Cerebellar cortex (tissue), 1 donor: ENCODE measurements at regions not wholly inside any gene's neighbourhood (a gene's known extent, or its start where the extent isn't known, plus 50 kb on each side); places are given as distances from the start of the nearest gene placed in this dataset.
A peak's percentile ranks its signal among the peaks of the same experiment; 100 is the strongest.
"Not testable (repeated sequence)": the region's sequence is repeated elsewhere in the genome, so short reads cannot be mapped to it uniquely, and the experiment has no call there.

Source experiments
- DNase-seq: peaks from one replicate; pipeline ENCODE4 v3.0.0-alpha.2; 2015; ENCODE audit warnings: low spot score

GRCh38 chr9:97179616-97180015, 127.8 kb upstream of the CCDC180 start:
- no peak for DNase-seq

- peak; percentile 3 for DNase-seq
Measured at GRCh38 chr9:97176206-97176605, 131.3 kb upstream of the CCDC180 start.

- DNase-seq = not testable (repeated sequence)
Measured at GRCh38 chr9:97168174-97168573, 129.2 kb upstream of the CTSV start.

GRCh38 chr9:97166496-97167138, 127.7 kb upstream of the CTSV start:
- not testable (repeated sequence) for DNase-seq

DNA sequence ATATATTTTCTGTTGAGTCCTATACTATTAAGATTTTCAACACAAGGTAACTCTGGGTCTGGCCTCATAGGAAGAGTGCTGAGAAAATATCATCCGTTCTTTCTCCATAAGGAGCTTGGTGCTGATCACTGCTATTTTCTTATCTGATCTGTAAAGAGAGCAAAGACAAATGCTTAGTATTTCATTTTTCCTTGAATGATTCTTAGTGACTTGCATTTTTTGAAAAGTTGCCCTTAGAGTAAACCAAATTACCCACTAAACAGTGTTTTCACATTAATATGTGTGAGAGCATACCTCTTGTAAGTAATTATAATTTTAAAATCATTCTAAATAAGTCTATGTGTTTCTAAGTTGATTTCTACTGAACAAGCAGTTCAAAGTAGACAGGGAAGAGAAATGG, 121.3 kb upstream of the CTSV start:
- DNase-seq = no peak

DNA sequence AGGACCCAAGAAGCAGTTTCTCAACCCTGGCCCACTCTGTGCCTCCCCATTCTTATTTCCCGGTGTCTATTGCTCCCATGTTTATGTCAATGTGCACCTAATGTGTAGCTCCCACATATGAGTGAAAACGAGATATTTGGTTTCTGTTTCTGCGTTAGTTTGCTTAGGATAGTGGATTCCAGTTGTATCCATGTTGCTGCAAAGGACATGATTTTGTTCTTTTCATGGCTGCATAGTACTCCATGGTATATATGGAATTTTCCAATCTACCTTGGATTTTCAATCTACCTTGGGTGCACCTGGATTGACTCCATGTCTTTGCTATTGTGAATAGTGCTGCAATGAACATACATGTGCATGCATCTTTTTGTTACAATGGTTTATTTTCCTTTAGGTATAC, 119.8 kb upstream of the CTSV start:
- DNase-seq = not testable (repeated sequence)

DNA sequence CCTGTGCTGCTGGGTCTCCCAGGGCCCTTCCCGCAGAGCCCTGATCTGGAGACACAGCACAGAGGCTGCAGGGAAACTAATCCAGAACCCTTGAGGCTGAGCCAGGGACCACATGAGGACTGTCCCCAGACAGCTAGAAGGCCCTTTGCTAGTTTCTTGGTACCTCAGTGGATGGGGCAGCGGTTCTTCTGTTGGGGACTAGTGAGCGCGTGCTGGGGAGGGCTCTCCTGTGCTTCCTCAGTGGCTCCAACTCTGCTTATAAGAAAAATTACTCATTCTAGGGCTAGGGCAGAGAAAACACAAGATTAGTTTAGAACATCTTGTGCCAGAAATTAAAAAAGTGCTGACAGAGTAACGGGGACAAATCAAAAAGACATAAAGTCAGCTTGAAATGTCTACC, 116.5 kb upstream of the CTSV start:
- not testable (repeated sequence) for DNase-seq

GRCh38 chr9:97153967-97154366, 115.0 kb upstream of the CTSV start:
- no peak for DNase-seq

DNA sequence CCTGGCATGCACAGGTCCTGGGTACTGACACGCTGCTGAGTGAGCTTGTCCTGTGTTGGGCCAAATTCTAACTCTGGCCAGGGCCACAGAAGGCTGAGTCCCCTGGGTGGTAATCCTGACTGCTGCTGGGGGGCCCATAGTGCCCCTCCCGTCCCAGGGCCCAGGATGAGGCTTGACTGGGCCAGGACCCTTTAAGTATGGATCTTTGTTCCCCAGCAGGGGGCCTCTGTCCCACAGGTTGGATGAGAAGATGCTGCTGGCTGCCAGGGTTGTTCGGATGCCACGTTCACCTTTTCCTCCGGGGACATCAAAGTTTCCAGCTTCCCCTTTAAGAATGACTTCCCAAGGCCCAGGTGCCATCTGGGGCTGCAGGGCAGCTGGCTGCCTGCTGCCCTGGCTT, 114.2 kb upstream of the CTSV start:
- not testable (repeated sequence) for DNase-seq

GRCh38 chr9:97150471-97150870, 111.5 kb upstream of the CTSV start:
- DNase-seq = not testable (repeated sequence)

GRCh38 chr9:97148428-97148827, 109.5 kb upstream of the CTSV start:
- not testable (repeated sequence) for DNase-seq

DNA sequence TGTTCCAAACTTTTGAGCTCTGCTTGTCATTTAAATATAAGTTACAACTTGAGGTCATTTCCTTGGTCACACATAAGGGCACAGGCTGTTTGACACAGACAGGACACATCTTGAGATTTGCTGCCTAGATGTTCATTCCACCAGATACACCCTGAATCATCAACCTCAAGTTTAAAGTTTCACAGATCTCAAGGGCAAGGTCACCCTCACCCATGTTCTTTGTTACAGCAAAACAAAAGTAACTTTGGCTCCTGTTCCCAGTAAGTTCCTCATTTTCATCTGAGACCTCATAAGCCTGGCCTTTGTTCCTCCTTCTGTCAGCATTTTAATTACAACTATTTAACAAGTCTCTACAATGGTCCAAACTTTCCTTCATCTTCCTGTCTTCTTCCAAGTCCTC, 106.7 kb upstream of the CTSV start:
- DNase-seq = not testable (repeated sequence)

DNA sequence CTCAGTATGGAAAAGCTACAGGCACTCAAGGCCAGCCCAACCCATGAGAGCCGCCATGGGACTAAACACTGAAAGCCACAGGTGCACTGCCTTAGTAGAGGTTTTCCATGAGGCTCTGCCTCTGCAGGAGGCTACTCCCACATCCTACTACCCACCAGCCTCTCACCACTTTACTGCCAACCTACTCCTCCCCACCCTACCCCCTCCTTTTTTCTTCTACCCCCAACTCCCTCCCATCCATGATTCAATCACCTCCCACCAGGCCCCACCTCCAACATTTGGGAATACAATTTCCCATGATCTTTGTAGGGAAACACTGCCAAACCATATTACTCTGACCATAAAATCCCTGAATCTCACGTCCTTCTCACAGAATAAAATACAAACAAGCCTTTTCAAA, 101.6 kb upstream of the CTSV start:
- no peak for DNase-seq

- no peak for DNase-seq
Measured at GRCh38 chr9:97136421-97136820, 97.5 kb upstream of the CTSV start.

- DNase-seq = not testable (repeated sequence)
Measured at GRCh38 chr9:97133966-97134365, 95.0 kb upstream of the CTSV start.

DNA sequence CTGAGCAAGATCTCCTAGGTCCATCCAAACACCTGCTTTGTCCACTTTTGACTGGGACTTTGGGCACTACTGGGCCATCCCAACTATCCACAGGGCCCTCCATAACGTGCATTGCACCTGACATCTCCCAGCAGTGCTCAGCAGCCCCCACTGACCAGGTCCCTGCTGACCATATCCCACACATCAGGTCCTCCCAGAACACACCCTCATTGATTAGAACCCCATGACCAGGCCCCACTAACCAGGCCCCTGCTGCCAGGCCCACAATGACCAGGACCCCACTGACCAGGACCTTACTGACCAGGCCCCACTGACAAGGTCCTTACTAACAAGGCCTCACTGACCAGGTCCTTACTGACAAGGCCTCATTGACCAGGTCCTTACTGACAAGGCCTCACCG, 93.9 kb upstream of the CTSV start:
- no peak for DNase-seq

- not testable (repeated sequence) for DNase-seq
Measured at GRCh38 chr9:97130864-97131263, 91.9 kb upstream of the CTSV start.

GRCh38 chr9:97130387-97130786, 91.4 kb upstream of the CTSV start:
- DNase-seq = not testable (repeated sequence)

GRCh38 chr9:97128919-97129318, 90.0 kb upstream of the CTSV start:
- DNase-seq = no peak

DNA sequence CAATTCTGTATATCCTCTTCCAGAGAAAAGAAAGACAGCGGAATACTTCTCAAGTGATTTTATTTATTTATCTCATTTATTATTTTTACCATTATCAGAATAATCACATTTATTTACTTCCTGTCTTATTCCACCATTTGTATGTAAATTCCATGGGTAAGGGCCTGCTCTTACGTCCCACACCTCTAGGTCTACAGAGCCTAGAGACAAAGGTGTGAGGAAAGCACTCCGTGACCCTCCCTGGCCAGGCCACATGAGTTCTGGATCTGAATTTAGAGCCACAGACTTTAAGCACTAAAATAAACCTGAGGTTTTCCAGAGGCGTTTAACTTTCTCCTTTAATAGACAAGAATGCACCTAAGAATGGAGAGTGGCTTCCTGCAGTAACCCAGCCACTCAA, 85.3 kb upstream of the CTSV start:
- DNase-seq = no peak

- no peak for DNase-seq
Measured at GRCh38 chr9:97110696-97111095, 71.8 kb upstream of the CTSV start.

DNA sequence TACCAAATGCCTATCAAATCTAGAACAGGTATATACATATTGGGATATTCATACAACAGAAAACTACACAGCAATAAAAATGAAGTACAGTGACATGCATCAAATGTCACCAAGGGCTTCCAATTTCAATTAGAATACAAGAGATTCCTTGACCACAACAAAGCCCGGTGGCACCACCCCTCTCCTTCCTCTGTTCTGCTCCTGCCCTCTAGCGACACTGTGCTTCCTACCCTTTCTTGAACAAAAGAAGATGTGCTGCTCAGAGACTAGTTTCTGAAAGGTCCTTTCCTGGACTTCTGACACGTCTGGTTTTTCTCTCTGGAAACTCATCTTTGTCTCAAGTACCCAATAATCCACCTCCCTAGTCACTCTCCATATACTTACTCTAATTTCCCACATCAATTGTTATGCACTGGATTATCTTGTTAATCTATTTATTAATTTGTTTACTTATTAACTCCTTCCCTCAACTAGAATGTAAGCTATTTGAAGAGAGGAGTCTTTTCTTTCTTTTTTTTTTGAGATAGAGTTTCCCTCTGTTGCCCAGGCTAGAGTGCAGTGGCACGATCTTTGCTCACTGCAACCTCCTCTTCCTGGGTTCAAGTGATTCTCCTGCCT, 70.4 kb upstream of the CTSV start:
- peak; percentile 58 for DNase-seq

DNA sequence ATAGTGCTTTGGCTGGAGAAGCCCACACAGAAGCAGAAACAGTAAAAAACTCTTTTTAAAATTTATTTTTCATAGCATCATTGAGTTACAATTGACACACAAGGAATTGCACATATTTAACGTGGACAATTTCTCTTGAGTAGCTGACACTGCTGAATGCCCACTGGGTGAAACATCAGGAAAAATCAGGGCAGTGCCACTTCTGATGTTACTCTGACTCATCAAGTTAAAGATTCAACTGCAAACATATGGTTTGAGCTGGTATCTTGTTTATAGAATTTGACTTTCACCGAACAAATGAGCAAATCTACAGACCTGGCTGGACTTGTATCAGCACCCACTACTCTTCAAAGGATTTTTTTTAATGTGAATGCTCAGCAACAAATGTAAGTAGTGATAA, 66.3 kb upstream of the CTSV start:
- DNase-seq = not testable (repeated sequence)
